ENCODE measurements at regions not wholly inside any gene's neighbourhood (a gene's known extent, or its start where the extent isn't known, plus 50 kb on each side); places are given as distances from the start of the nearest gene placed in this dataset.

DNA sequence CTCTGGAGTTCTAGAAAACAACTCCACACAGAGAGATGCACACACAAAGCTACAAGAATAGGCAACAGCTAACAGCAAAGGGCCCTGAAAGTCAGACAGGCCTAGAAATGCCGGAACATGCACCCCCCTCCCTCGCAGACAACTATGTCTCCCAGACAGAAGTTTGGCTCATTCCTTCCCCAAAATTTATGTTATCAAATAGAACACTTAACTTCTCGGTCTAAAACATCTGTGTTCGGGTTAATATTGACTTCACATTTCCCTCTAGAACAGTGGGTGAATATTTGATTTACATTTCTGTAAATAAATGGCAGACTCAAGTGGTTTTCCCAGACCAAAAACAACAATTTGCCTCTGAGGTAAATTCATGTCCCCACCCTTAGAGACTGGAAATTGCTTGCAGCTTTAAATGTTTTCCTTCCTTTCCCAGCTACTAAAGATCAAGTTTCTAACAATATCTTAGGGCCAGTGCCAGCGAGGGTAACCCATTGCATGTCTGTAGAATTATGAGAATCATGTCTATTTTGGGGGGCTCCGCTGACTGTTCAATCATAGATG is 92.5 kb upstream of the INHBA start:
- no peak overlapping the region for H3K27ac ChIP-seq
- TF ChIP-seq ZFX (IDR thresholded peaks at IDR 0.05) = no peak
- TF ChIP-seq, protein P1, sequence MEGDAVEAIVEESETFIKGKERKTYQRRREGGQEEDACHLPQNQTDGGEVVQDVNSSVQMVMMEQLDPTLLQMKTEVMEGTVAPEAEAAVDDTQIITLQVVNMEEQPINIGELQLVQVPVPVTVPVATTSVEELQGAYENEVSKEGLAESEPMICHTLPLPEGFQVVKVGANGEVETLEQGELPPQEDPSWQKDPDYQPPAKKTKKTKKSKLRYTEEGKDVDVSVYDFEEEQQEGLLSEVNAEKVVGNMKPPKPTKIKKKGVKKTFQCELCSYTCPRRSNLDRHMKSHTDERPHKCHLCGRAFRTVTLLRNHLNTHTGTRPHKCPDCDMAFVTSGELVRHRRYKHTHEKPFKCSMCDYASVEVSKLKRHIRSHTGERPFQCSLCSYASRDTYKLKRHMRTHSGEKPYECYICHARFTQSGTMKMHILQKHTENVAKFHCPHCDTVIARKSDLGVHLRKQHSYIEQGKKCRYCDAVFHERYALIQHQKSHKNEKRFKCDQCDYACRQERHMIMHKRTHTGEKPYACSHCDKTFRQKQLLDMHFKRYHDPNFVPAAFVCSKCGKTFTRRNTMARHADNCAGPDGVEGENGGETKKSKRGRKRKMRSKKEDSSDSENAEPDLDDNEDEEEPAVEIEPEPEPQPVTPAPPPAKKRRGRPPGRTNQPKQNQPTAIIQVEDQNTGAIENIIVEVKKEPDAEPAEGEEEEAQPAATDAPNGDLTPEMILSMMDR (conservative IDR thresholded peaks at IDR 0.05) = no peak

DNA sequence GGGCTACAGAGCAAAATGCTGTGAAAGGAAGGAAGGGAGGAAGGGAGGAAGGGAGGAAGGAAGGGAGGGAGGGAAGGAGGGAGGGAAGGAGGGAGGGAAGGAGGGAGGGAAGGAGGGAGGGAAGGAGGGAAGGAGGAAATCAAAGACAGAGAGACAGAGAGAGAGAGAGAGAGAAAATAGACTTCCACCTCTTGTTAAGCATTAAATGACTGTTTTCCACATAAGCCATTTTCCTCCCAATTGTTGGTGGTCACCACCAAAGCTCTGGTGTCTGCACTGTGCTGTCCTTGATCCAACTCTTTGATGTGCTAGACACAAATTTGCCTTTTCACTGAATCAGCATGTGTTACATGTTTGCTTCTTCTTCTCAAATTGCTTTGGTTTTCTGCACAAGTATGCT is 90.7 kb upstream of the INHBA start:
- TF ChIP-seq, protein P1 (conservative IDR thresholded peaks at IDR 0.05) = no peak
- TF ChIP-seq ZFX (IDR thresholded peaks at IDR 0.05) = no peak

DNA sequence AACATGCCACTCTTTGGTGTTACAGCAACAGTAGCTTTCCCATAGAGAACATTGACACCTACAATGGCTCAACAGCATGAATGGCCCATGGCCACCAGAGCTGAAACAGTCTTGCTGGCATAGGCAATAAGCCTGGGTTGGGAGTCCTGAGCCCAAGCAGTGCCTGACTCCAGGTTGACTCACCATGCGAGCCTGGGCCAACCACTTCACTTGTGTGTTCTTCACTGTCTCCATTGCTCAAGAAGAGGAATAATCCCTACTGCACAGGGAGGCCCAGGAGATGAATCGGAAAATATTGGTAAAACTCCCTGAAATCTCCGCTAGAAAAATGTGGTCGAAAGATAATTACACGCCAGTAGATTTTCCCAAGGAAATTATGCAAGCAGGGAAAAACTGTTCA is 89.2 kb upstream of the INHBA start:
- no peak for TF ChIP-seq ZFX (IDR thresholded peaks at IDR 0.05)
- TF ChIP-seq, protein P1 (conservative IDR thresholded peaks at IDR 0.05) = no peak
- H3K27ac ChIP-seq = no peak overlapping the region

More for the DNA sequence above, 90.7 kb upstream of the INHBA start:
- H3K27ac ChIP-seq = no peak overlapping the region

DNA sequence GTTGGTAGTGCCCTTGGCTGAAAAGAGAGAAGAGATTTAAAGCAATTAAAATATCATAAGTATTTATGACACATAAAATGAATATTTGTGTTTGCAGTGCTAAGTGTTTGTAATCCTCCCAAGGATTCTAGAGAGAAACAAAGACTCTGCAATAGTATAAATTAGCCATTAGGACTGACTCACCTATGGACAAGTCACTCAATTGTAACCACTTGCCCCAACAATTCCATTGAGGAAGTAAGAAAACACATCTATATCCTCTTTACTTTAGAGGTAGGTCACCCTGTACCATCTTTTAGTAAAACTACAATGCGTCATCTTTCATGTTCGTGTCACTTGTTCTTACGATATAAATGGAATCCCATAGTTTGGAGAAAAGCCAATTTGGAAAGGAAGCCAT is 85.7 kb upstream of the INHBA start:
- H3K27ac ChIP-seq = no peak overlapping the region
- TF ChIP-seq ZFX (IDR thresholded peaks at IDR 0.05) = no peak
- TF ChIP-seq, protein P1 (conservative IDR thresholded peaks at IDR 0.05) = no peak

DNA sequence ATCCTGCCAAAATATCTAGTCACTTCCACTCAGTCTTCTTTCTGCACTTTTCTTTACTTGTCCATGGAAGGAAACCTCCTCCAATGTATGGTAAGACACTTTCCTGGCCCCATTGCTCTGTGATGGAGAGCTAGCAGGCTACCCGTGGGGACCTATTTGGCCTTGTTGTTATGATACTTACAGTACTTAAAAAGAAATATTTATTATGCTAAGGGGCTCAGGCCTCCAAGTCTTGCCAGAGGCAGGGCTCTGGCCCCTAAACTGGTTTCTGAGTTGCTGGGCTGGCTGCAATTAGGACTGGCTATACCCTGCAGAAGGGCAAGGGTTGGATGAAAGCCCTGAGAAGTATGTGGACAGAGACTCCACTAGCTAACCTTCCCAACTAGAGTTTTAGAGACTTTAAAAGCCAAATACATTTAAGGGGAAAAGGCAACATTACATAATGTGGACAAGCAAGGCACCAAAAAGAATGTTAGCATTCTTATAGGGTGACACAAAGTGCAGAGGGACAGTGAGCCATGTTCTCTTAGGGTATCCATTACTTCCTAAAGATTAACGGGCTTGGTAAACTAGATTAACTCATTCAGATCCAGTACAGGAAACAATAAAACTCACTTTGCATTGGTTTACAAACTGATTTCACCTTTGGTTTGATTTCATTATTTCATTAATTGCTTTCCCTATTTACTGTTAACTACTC is 84.9 kb upstream of the INHBA start:
- H3K27ac ChIP-seq = no peak overlapping the region
- TF ChIP-seq, protein P1 (conservative IDR thresholded peaks at IDR 0.05) = no peak
- no peak for TF ChIP-seq ZFX (IDR thresholded peaks at IDR 0.05)

DNA sequence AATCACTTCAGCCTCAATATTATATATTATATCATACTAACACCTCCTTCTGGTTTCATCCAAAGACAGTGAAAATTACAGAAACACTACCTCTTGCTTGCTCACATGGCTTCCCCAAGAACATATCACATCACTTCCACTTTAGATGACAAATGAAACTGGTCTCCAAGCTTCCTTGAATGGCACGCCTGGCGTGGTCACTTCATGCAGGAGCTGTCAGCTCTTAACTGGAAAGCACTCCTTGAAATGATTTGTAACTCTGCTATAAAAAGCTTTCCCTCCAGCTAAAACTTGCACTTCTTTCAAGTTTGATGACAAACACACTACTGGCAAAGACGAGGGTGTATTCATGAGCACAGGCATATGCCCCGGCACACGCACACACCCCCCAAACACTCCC is 84.1 kb upstream of the INHBA start:
- H3K27ac ChIP-seq = no peak overlapping the region
- TF ChIP-seq, protein P1 (conservative IDR thresholded peaks at IDR 0.05) = no peak
- no peak for TF ChIP-seq ZFX (IDR thresholded peaks at IDR 0.05)

DNA sequence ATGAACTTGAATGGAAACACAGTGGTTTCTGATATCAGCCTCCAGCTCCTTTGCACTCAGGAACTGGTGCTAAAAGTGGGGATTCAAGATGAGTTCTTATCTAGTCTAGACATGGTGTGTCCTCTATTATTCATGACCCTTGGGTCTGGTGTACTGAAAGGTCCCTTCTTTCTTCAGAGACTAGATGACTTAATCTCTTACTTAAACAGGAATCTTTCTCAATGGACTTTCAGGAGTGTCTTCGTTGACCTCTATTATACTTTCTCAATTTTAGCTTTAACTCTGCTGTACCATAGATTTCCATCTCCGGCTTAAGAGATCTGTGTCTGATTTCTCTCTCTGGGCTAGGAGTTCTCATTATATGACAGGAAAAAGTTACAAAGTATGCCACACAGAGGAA is 83.5 kb upstream of the INHBA start:
- TF ChIP-seq, protein P1 (conservative IDR thresholded peaks at IDR 0.05) = no peak
- TF ChIP-seq ZFX (IDR thresholded peaks at IDR 0.05) = no peak
- H3K27ac ChIP-seq = no peak overlapping the region

Measured in C4-2B (cell line).